Suprapubic skin (tissue), 3 donors: ENCODE measurements at regions not wholly inside any gene's neighbourhood (a gene's known extent, or its start where the extent isn't known, plus 50 kb on each side); places are given as distances from the start of the nearest gene placed in this dataset.

Source experiments
- CTCF ChIP-seq, 2 donors: fragments of 200-600 bp in 1 of 2; fragments of 450-650 bp in 1 of 2; sonication (generic) in 1 of 2; IDR thresholded peaks; one replicate each; pipeline ENCODE4 v1.5.1; 2016 to 2019; ENCODE audit warnings: antibody characterized with exemption in 2 of 2, mild to moderate bottlenecking in 1 of 2, moderate library complexity in 1 of 2
- POLR2A ChIP-seq, 2 donors: fragments of 450-650 bp; IDR thresholded peaks; one replicate each; pipeline ENCODE4 v1.6.1; 2017; ENCODE audit warnings: antibody characterized with exemption in 2 of 2, mild to moderate bottlenecking in 2 of 2, moderate library complexity in 2 of 2

GRCh38 chr5:4625206-4625896, 514.8 kb upstream of the ADAMTS16 start:
- TF ChIP-seq CTCF (IDR thresholded peaks at IDR 0.05) (no peak), POLR2A (IDR thresholded peaks at IDR 0.05) (no peak)
